ENCODE measurements at regions not wholly inside any gene's neighbourhood (a gene's known extent, or its start where the extent isn't known, plus 50 kb on each side); places are given as distances from the start of the nearest gene placed in this dataset.

DNA sequence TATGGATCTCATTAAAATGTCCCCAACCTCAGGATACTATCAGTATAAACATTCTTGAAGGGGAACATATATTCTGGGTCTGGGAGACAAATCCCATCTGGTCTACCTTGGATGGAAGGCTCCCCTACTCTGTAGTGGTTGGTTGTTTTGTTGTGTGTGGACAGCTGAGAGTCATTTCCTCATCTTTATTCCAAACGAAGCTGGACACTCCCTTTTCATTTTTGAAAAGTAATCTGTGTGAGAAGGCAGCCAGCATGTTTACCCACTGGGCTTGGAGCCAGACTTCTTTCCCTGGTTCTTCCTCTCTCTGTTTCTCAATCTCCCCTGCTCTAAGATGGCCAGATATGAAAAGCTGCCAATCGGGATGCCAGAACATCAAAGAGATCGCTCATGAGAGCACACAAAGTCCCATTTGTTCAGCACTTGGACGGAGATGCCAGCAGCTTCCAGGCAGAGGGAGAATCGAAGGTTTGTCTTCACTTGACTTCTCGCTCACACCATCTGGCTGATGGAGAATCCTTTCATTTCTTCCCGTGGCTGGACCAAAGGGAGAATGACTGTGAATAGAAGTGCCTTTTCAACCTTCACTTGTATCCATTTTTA lies 108.1 kb upstream of the AGR3 start (continued):
- peak; percentile 66; the same call in 1 of the 2 replicates for TF ChIP-seq ZNF142 (CRISPR knock-in tag; IDR thresholded peaks at IDR 0.05)
- 0 out of 2 replicates have a peak, but pooled peaks have one; percentile 47 for TF ChIP-seq ZNF639 (CRISPR knock-in tag; conservative IDR thresholded peaks at IDR 0.05)
- TF ChIP-seq ZNF354B (CRISPR knock-in tag; IDR thresholded peaks at IDR 0.05): 0 out of 2 replicates have a peak, but pooled peaks have one; percentile 49
- TF ChIP-seq KAT7 (CRISPR knock-in tag; IDR thresholded peaks at IDR 0.05; ENCODE audit: borderline replicate concordance): peak; percentile 72; the same call in 1 of the 2 replicates
- no peak for TF ChIP-seq ZNF660 (CRISPR knock-in tag; IDR thresholded peaks at IDR 0.05; ENCODE audit: borderline replicate concordance, low read depth)
- 0 out of 2 replicates have a peak, but pooled peaks have one; percentile 62 for TF ChIP-seq SMYD3 (CRISPR knock-in tag; IDR thresholded peaks at IDR 0.05)
- TF ChIP-seq MXI1 (IDR thresholded peaks at IDR 0.05; ENCODE audit: borderline replicate concordance, low read depth, low read length): no peak; the same call in 2 of the 3 replicates
- peak; percentile 98 for TF ChIP-seq MED1 (CRISPR knock-in tag; IDR thresholded peaks at IDR 0.05)
- TF ChIP-seq GTF2F1 (IDR thresholded peaks at IDR 0.05; ENCODE audit: low read length): no peak
- TF ChIP-seq, protein P1, sequence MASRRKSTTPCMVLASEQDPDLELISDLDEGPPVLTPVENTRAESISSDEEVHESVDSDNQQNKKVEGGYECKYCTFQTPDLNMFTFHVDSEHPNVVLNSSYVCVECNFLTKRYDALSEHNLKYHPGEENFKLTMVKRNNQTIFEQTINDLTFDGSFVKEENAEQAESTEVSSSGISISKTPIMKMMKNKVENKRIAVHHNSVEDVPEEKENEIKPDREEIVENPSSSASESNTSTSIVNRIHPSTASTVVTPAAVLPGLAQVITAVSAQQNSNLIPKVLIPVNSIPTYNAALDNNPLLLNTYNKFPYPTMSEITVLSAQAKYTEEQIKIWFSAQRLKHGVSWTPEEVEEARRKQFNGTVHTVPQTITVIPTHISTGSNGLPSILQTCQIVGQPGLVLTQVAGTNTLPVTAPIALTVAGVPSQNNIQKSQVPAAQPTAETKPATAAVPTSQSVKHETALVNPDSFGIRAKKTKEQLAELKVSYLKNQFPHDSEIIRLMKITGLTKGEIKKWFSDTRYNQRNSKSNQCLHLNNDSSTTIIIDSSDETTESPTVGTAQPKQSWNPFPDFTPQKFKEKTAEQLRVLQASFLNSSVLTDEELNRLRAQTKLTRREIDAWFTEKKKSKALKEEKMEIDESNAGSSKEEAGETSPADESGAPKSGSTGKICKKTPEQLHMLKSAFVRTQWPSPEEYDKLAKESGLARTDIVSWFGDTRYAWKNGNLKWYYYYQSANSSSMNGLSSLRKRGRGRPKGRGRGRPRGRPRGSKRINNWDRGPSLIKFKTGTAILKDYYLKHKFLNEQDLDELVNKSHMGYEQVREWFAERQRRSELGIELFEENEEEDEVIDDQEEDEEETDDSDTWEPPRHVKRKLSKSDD (CRISPR knock-in tag; IDR thresholded peaks at IDR 0.05; ENCODE audit: low read depth): peak; percentile 64; the same call in 1 of the 2 replicates
- TF ChIP-seq ZBTB2 (CRISPR knock-in tag; IDR thresholded peaks at IDR 0.05; ENCODE audit: low read depth): 0 out of 2 replicates have a peak, but pooled peaks have one; percentile 19
- TF ChIP-seq HNRNPH1 (optimal IDR thresholded peaks at IDR 0.05; ENCODE audit: low read depth, low read length): no peak
- no peak for TF ChIP-seq NFKB2 (CRISPR knock-in tag; IDR thresholded peaks at IDR 0.05; ENCODE audit: borderline replicate concordance)
- TF ChIP-seq NFATC3 (CRISPR knock-in tag; IDR thresholded peaks at IDR 0.05): no peak
- TF ChIP-seq YEATS2 (CRISPR knock-in tag; IDR thresholded peaks at IDR 0.05; ENCODE audit: borderline replicate concordance): peak; percentile 76; the same call in 1 of the 2 replicates
- TF ChIP-seq FOXO1 (CRISPR knock-in tag; IDR thresholded peaks at IDR 0.05): peak; percentile 94

Data from HepG2 (cell line).